ENCODE measurements at regions not wholly inside any gene's neighbourhood (a gene's known extent, or its start where the extent isn't known, plus 50 kb on each side); places are given as distances from the start of the nearest gene placed in this dataset.

DNA sequence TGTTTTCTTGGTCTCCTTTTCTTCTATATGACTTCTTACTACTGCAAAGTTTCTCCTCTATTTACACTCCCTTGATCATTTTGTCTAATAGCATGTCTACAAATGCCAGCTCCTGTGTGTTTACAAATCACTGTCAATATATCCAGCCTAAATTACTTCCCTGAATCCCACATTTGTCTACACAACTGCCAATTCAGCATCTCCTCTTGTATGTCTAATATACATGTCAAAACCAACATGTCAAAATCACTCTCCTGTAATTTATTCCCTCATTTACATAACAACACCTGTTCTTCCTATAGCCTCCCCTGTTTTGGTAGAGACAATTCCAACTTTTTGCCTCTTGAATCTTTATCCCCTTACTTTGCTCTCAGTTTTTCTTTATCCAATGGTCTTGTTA, 359.3 kb downstream of the PLOD2 start:
- no peak for DNase-seq

GRCh38 chr3:145807990-145808389, 353.0 kb downstream of the PLOD2 start:
- no peak for DNase-seq

DNA sequence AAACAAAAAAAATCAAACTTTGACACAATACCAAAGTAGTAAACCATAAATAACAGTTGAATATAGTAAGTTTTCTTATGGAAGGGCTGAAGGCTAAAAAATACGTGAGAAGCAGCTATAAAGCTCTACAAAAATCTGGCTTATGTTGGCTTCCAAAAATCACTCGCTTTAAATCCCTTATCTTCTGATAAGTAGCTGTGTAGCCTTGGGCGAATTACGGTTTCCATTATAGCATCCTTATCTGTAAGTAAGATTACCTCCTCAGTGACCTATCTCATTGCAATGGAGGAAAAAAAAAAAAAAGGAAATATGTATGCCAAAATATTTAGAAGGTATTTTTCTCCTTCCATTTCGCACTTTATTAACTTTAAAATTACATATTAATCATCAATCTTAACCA, 348.6 kb downstream of the PLOD2 start:
- no peak for DNase-seq

- DNase-seq = no peak
Observed at GRCh38 chr3:145815707-145816413, 345.1 kb downstream of the PLOD2 start.

DNA sequence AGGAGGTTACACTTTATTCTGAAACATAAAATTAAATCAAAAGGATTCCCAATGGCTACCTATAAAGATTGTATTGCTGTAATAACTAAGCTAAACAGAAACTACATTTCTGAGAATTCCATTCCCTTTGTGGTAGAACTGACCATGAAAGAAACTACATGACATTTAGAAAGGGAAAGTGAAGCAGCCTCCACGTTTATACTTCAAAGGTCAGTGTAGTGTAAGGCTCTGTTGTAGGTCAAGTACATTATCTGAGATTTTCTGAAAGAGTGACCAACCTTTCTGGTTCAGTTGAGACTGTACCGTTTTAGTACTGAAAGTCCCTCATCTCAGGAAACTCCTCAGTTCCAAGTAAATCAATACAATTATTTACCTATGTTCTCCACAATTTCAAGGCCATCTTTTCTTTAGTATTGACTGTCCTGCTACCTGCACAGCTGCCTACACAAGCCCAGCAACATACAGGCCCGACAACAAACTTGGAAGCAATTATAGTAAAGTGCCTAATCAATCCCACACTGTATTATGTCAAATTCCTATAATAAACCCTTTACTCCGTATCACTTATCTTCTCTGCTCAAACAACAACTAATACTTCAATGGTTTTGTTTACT, 343.0 kb downstream of the PLOD2 start:
- no peak for DNase-seq

- no peak for DNase-seq
Observed at GRCh38 chr3:145820170-145820569, 340.8 kb downstream of the PLOD2 start.

DNA sequence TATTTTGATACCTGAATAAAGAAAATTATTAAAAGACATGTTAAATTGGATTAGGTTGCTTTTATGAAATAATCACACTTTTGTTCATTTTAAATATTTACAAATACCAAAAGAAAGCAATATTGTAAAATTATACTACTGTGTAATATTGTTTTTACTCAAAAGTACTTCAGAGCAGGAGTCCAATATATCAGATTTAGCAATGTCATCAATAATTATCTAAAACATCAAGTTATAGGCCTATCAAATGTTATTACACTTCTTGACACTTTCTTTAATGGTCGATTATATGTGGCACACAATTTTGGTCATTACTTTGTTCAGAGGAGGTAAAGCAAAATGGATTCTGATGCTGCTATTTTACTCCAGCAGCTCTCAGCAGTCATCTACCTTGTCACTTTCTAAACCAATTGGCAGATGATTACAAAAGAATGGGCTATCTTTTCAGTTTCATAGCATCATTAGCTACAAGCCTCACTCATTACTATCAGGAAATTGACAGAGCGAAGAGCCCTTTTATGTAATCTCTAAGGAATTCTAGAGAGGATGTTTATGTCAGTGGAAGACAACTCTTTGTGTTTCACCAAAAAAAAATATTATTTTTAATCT, 318.6 kb downstream of the PLOD2 start:
- no peak for DNase-seq

DNA sequence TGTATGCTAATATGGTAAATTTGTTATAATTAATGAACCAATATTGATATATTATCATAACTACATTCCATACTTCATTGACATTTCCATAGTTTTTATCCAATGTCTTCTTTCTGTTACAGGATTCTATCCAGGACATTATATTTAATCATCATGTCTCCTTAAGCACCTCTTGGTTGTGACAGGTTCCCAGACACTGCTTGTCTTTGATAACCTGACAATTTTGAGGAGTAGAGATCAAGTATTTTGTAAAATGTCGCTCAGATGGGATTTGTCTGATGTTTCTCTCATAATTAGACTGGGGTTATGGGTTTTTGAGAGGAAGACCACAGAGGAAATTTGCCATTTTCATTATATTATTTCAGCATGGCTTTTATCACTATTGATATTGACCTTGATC, 317.4 kb downstream of the PLOD2 start:
- no peak for DNase-seq

DNA sequence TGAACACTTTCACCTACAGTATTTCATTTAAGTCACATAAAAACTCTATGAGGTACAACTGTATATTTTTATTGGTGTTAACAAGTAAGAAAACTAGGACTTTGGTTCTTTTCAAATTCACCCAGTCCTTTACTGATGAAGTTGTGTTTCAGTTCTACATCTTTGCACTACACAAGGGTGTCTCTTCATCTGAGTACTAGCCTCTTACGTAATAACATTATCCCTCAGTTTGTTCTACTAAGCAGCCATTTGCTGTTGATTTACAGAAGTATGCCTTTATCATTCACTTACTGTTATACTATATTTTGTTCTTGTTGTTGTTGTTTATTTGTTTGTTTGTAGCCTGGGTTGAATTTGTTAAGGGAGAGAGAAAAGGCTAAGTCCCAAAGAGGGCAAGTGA, 311.9 kb downstream of the PLOD2 start:
- no peak for DNase-seq

GRCh38 chr3:145854499-145854898, 306.5 kb downstream of the PLOD2 start:
- DNase-seq = no peak

DNA sequence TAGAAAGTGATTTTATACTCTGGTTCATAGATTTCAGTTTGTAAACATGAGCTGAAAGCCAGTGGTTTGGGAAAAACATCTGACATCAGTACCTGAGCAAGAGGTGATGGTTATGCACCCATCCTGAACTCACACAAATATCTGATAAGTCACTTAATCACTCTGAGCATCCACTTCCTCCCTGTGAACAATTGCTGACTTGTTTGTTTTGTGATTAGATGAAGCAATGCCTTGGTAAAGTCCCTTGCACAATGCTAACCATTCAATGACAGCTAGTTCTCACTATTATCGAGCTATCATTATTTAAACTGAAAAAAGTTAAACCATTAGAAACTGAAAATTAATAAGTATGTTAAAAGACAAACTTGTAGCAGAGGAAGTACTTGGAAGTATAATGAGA, 303.0 kb downstream of the PLOD2 start:
- DNase-seq = no peak

DNA sequence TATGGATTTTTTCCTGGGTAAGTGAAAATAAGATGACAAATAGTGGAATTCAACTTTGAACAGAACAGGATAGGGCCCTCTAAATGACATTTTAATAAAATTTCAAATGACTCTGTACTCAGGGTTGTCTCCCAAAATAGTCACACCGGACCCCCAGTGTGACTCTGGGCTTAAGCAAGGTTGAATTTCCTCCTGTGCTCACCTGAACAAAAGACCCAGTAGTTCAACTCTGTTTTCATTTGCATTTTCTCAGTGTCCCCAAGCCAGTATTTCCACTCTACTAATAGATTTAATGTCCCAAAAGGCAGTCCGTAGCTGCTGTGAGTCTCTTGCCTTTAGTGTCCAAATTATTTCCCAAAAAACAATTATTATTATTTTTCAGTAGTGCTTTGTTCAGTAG, 296.6 kb downstream of the PLOD2 start:
- DNase-seq = no peak

- DNase-seq = no peak
Observed at GRCh38 chr3:145865399-145866018, 295.5 kb downstream of the PLOD2 start.

DNA sequence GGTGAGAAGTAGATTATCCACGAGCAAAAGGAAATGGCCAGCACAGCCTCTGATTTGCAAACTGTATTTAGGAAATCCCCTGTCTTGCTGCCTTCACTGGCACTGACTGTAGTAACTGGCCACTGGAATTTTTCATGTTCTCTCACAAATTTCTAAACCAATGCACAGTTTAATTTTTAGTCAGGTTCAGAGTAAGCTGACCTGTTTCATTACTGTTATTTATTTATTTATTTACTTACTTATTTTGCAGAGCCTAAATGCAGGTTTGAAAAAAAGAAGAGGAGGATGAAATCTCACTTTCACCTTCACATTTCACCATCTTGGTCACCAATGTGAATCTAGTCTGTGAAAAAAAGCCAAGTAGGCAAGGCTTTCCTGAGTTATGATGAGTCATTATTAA, 291.0 kb downstream of the PLOD2 start:
- no peak for DNase-seq

- DNase-seq = no peak
Observed at GRCh38 chr3:145882436-145882835, 278.5 kb downstream of the PLOD2 start.

GRCh38 chr3:145889730-145890129, 271.3 kb downstream of the PLOD2 start:
- no peak for DNase-seq

GRCh38 chr3:145892869-145893268, 268.1 kb downstream of the PLOD2 start:
- no peak for DNase-seq

- no peak for DNase-seq
Observed at GRCh38 chr3:145893331-145893730, 267.7 kb downstream of the PLOD2 start.

- no peak for DNase-seq
Observed at GRCh38 chr3:145898487-145898886, 262.5 kb downstream of the PLOD2 start.

- DNase-seq = no peak
Observed at GRCh38 chr3:145899241-145899640, 261.7 kb downstream of the PLOD2 start.

DNA sequence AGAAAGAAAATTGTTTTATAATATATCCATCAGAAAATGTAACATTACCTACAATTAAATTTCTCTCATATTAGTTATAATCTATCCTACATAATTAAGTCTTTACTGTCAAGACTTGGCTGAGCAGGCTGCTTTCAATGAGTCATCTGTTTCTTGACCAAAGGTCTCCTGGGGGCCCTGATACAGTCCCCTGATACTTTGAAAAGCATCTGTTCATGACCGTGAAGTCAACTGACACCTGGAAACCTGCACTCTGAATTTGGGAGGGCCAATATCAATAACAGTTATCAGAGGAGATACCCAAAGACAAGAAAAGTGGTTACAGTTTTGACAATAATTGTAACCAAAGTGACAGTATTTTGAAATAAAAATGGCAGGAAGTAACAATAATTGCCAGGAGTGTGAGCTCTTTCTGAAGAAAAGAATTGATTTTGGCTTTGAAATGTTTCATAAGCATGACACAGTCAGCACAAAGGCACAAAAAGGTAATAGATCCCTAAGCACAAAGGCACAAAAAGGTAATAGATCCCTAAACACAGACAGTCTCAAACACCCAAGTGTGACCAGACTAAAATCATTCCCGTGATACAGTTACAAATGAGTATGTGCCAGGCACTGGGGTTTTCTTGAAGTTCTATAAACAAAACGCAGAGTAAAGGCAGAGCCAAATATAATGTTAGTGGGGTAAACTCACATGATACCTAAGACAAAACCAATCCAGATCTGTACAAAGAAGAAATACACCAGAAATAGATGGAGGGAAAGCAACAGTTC, 260.7 kb downstream of the PLOD2 start:
- no peak for DNase-seq

DNA sequence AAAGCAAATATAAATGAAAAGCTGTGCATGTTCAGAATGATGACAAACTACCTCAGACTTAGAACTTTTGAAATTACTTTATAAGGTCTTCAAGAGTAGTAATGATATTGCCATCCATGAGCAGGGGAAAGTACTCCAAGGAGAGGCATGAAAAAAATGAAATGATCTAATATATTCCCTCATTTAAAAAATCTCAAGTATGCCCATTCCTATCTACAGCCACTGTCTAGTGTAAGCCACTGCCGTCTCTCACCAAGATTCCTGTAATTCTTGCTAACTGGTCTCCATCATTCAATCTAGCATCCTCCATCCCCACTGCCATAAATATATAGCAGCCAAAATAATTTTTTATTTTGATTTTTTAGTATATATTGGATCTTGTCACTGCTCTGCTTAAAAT, 258.8 kb downstream of the PLOD2 start:
- DNase-seq = no peak

DNA sequence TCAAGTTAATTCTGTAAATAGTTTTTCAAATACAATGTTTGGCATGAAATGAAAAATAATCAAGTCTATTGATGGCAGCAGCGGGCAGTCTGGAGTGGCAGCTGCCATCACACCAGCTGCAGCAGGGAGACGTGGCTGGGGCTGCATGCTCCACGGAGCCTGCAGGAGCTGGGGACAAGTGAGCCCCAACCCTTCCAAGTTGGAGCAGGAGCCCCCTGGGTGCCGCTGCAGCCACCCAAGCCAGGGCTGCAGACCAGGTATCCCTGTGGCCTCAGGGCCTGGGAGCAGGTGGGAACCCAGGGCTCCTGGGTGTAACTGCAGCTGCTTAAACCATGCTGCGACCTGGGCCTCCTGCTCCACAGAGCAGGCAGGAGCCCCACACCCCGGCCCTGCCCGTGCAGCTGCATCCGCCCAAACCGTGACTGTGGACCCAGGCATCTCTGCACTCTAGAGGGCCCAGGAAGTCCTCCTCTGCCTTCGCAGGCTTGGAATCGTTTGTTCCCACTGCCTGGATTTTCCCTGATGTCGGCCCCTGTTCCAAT, 257.4 kb downstream of the PLOD2 start:
- no peak for DNase-seq

Data from GF-D8 (cell line).